ENCODE measurements at regions not wholly inside any gene's neighbourhood (a gene's known extent, or its start where the extent isn't known, plus 50 kb on each side); places are given as distances from the start of the nearest gene placed in this dataset.

DNA sequence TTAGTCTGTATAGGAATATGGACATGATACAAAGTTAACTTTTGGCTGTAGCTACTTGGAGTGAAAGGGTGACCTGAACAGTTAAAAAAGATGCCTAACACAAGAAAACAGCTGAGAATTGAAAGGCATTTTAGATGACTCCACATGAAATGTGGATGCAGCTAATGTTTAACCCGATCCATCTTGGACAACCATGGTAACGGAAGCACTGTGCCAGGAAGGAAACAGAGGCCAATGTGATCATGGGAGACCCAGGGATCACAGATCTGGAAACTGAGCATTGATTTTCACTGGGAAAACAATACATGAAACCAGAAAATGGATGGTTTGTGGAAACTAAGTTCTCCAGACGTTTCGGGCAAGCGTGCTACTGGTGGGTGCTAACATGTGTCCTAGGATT lies 669.1 kb downstream of the GALR1 start:
- Histone ChIP-seq H3K27me3 (ENCODE audit: control insufficient read depth in 2 of 2, insufficient read depth in 2 of 2, low read length in 2 of 2) (no peaks in the 10 kb centered on the region), H3K4me1 (ENCODE audit: control insufficient read depth in 2 of 2, insufficient read depth in 2 of 2, low read length in 2 of 2) (no peaks in the 10 kb centered on the region), H3K4me3 (ENCODE audit: low read length) (no peak overlapping the region), H3K9me3 (ENCODE audit: control insufficient read depth in 2 of 3, low read length in 3 of 3) (no peaks in the 10 kb centered on the region), H3K36me3 (ENCODE audit: control insufficient read depth in 2 of 3, insufficient read depth in 3 of 3, low read length in 3 of 3) (no peaks in the 10 kb centered on the region), H3K27ac (ENCODE audit: low read depth, low read length) (no peak overlapping the region)
- ChIA-PET CTCF (no interaction called here), POLR2A (no interaction called here)
- DNase-seq (no peak), ATAC-seq (no peak)
- intact Hi-C loops (cut with micrococcal nuclease): no loop called here
- no peak overlapping the region for H3K27ac Mint-ChIP-seq
- no peak overlapping the region for H3K4me3 Mint-ChIP-seq
- H3K9me3 Mint-ChIP-seq: no peaks in the 10 kb centered on the region
- no peaks in the 10 kb centered on the region for H3K4me1 Mint-ChIP-seq
- H3K27me3 Mint-ChIP-seq: peaks cover 0 to 19% (median 2%) of the 10 kb centered on the region in 5 donors
- no peaks in the 10 kb centered on the region for H3K36me3 Mint-ChIP-seq

DNA sequence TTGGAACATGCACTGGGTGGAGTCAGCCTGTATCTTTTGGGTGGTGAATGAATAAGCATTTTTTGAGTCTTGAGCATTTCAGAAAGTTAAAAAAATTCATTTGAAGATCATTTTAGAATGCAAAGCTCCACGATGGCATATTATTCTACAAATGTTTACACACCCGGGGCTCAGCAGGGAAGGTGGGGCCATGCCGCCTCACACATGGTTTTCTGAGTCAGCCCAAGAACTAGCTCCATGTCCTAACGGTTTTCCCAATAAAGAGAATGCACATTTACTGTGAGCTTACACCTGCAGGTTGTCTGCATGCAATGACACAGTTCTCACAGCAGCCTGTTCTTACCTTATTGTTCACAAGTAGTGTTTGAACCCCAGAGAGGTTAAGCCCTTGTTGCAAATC lies 670.3 kb downstream of the GALR1 start:
- H3K4me3 ChIP-seq (ENCODE audit: low read length): no peak overlapping the region
- H3K27ac ChIP-seq (ENCODE audit: low read depth, low read length): no peak overlapping the region
- H3K36me3 ChIP-seq (ENCODE audit: control insufficient read depth in 2 of 3, insufficient read depth in 3 of 3, low read length in 3 of 3): no peaks in the 10 kb centered on the region
- H3K9me3 ChIP-seq (ENCODE audit: control insufficient read depth in 2 of 3, low read length in 3 of 3): no peaks in the 10 kb centered on the region
- H3K4me1 Mint-ChIP-seq: no peaks in the 10 kb centered on the region
- no peaks in the 10 kb centered on the region for H3K9me3 Mint-ChIP-seq
- no peaks in the 10 kb centered on the region for H3K36me3 Mint-ChIP-seq
- peaks cover 0 to 24% (median 10%) of the 10 kb centered on the region in 5 donors for H3K27me3 Mint-ChIP-seq
- H3K27ac Mint-ChIP-seq: no peak overlapping the region
- intact Hi-C loops (cut with micrococcal nuclease): no loop called here
- H3K27me3 ChIP-seq (ENCODE audit: control insufficient read depth in 2 of 2, insufficient read depth in 2 of 2, low read length in 2 of 2): no peaks in the 10 kb centered on the region
- DNase-seq (no peak), ATAC-seq (no peak)
- H3K4me3 Mint-ChIP-seq: no peak overlapping the region
- no peaks in the 10 kb centered on the region for H3K4me1 ChIP-seq (ENCODE audit: control insufficient read depth in 2 of 2, insufficient read depth in 2 of 2, low read length in 2 of 2)
- ChIA-PET POLR2A (no interaction called here), CTCF (no interaction called here)

DNA sequence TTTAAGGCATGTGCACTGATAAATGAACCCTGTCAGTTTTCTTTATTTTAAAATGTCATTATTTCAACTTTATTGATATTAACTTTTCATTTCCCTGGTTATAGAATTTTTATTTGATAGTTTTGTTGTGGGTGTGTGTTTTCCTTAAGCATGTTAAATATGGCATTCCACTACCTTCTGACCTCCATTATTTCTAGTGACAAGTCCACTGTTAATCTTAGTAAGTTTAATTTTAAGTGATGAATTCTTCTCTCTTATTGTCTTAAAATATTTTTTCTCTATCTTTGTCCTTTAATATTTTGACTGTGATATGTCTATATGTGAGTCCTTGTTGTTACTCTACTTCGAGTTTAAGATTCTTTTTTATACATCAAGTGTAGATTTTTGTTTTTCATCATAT lies 685.7 kb downstream of the GALR1 start:
- Mint-ChIP-seq H3K9me3 (peaks cover 0 to 16% (median 2%) of the 10 kb centered on the region in 11 donors), H3K4me1 (no peaks in the 10 kb centered on the region), H3K4me3 (no peak overlapping the region), H3K27me3 (peaks cover 0 to 20% (median 6%) of the 10 kb centered on the region in 5 donors), H3K36me3 (no peaks in the 10 kb centered on the region), H3K27ac (no peak overlapping the region)
- ChIA-PET CTCF (no interaction called here), POLR2A (no interaction called here)
- Histone ChIP-seq H3K4me3 (ENCODE audit: low read length) (no peak overlapping the region), H3K27ac (ENCODE audit: low read depth, low read length) (no peak overlapping the region), H3K4me1 (ENCODE audit: control insufficient read depth in 2 of 2, insufficient read depth in 2 of 2, low read length in 2 of 2) (no peaks in the 10 kb centered on the region), H3K36me3 (ENCODE audit: control insufficient read depth in 2 of 3, insufficient read depth in 3 of 3, low read length in 3 of 3) (no peaks in the 10 kb centered on the region), H3K9me3 (ENCODE audit: control insufficient read depth in 2 of 3, low read length in 3 of 3) (no peaks in the 10 kb centered on the region), H3K27me3 (ENCODE audit: control insufficient read depth in 2 of 2, insufficient read depth in 2 of 2, low read length in 2 of 2) (no peaks in the 10 kb centered on the region)
- intact Hi-C loops (cut with micrococcal nuclease): no loop called here
- ATAC-seq: no peak
- DNase-seq: no peak

DNA sequence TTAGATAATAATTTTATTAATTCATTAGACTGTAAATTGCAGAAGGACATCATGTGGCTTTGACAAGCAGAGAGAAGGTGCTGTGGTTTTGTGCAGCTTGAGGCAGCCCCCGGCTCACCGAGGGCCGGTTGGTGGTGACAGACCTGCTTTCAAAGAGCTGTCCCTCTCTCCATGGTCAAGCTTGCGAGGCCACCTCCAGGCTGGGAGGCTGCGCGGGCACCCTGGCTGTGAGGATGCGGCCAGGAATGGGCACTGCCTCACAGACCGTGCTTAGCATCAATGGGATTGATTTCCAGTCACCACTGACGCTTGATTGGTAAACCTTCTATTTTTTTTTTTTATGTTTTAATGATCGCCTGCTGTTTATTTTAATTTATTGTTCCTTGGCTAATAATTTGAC lies 690.9 kb downstream of the GALR1 start:
- Histone ChIP-seq H3K36me3 (ENCODE audit: control insufficient read depth in 2 of 3, insufficient read depth in 3 of 3, low read length in 3 of 3) (no peaks in the 10 kb centered on the region), H3K27ac (ENCODE audit: low read depth, low read length) (no peak overlapping the region), H3K4me1 (ENCODE audit: control insufficient read depth in 2 of 2, insufficient read depth in 2 of 2, low read length in 2 of 2) (no peaks in the 10 kb centered on the region), H3K4me3 (ENCODE audit: low read length) (no peak overlapping the region), H3K9me3 (ENCODE audit: control insufficient read depth in 2 of 3, low read length in 3 of 3) (no peaks in the 10 kb centered on the region), H3K27me3 (ENCODE audit: control insufficient read depth in 2 of 2, insufficient read depth in 2 of 2, low read length in 2 of 2) (no peaks in the 10 kb centered on the region)
- POLR2A ChIA-PET: no interaction called here
- Mint-ChIP-seq H3K4me1 (no peaks in the 10 kb centered on the region), H3K4me3 (no peak overlapping the region), H3K27ac (no peak overlapping the region), H3K36me3 (no peaks in the 10 kb centered on the region), H3K27me3 (peaks cover 0 to 26% (median 9%) of the 10 kb centered on the region in 5 donors), H3K9me3 (peaks cover 0 to 12% (median 0%) of the 10 kb centered on the region in 11 donors)
- no peak for DNase-seq
- CTCF ChIA-PET: no interaction called here
- no peak for ATAC-seq
- intact Hi-C loops (cut with micrococcal nuclease): no loop called here

DNA sequence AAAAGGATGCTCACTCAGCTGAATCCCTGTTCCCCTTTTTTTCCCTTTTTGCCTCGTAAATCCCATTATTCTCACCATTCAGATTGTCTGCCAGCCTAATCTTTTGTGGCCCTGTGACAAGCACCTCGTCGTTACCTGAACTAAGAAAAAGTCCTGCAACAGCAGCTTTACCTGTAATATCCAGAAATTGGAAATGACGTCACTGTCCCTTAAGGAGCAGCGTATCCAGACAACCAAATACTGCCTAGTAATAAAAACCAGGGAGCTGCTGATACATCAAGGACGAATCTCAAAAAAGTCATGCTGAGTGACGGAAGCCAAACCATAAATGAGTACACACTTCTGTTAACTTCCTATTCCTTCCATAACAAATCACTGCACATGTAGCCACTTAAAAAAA lies 694.9 kb downstream of the GALR1 start:
- Histone ChIP-seq H3K27ac (ENCODE audit: low read depth, low read length) (no peak overlapping the region), H3K4me1 (ENCODE audit: control insufficient read depth in 2 of 2, insufficient read depth in 2 of 2, low read length in 2 of 2) (no peaks in the 10 kb centered on the region), H3K27me3 (ENCODE audit: control insufficient read depth in 2 of 2, insufficient read depth in 2 of 2, low read length in 2 of 2) (no peaks in the 10 kb centered on the region), H3K36me3 (ENCODE audit: control insufficient read depth in 2 of 3, insufficient read depth in 3 of 3, low read length in 3 of 3) (no peaks in the 10 kb centered on the region), H3K4me3 (ENCODE audit: low read length) (no peak overlapping the region), H3K9me3 (ENCODE audit: control insufficient read depth in 2 of 3, low read length in 3 of 3) (no peaks in the 10 kb centered on the region)
- ChIA-PET POLR2A (no interaction called here), CTCF (no interaction called here)
- no peaks in the 10 kb centered on the region for H3K36me3 Mint-ChIP-seq
- H3K4me3 Mint-ChIP-seq: no peak overlapping the region
- H3K9me3 Mint-ChIP-seq: no peaks in the 10 kb centered on the region
- no peaks in the 10 kb centered on the region for H3K4me1 Mint-ChIP-seq
- intact Hi-C loops (cut with micrococcal nuclease): no loop called here
- H3K27me3 Mint-ChIP-seq: peaks cover 0 to 16% (median 7%) of the 10 kb centered on the region in 5 donors
- no peak overlapping the region for H3K27ac Mint-ChIP-seq
- ATAC-seq: no peak
- DNase-seq: no peak

DNA sequence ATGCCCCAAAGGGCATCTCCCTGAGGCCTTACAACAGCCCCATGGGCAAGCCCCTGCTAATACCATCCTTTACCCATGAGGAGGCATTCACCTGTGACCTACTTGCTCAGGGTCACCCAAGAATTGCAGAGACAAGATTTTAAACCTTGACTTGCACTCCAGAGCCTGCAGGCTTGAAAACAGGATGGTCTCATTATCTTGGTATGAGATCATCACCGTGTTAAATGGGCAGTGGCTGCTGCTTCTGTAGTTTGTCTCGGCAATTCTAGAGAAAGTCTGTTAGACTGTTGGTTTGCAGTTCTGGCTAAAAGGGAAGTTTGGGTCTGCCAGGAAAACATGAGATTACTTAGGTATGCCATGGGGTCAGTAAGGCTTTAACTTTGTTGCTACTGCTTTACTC lies 698.9 kb downstream of the GALR1 start:
- no peaks in the 10 kb centered on the region for H3K27me3 ChIP-seq (ENCODE audit: control insufficient read depth in 2 of 2, insufficient read depth in 2 of 2, low read length in 2 of 2)
- ATAC-seq (no peak), DNase-seq (no peak)
- Mint-ChIP-seq H3K9me3 (peaks cover 3 to 29% (median 7%) of the 10 kb centered on the region in 11 donors), H3K36me3 (no peaks in the 10 kb centered on the region), H3K4me3 (no peak overlapping the region), H3K4me1 (no peaks in the 10 kb centered on the region), H3K27me3 (peaks cover 0 to 12% (median 4%) of the 10 kb centered on the region in 5 donors), H3K27ac (no peak overlapping the region)
- POLR2A ChIA-PET: no interaction called here
- no peak overlapping the region for H3K27ac ChIP-seq (ENCODE audit: low read depth, low read length)
- no peaks in the 10 kb centered on the region for H3K4me1 ChIP-seq (ENCODE audit: control insufficient read depth in 2 of 2, insufficient read depth in 2 of 2, low read length in 2 of 2)
- CTCF ChIA-PET: no interaction called here
- H3K9me3 ChIP-seq (ENCODE audit: control insufficient read depth in 2 of 3, low read length in 3 of 3): no peaks in the 10 kb centered on the region
- intact Hi-C loops (cut with micrococcal nuclease): no loop called here
- no peaks in the 10 kb centered on the region for H3K36me3 ChIP-seq (ENCODE audit: control insufficient read depth in 2 of 3, insufficient read depth in 3 of 3, low read length in 3 of 3)
- no peak overlapping the region for H3K4me3 ChIP-seq (ENCODE audit: low read length)

DNA sequence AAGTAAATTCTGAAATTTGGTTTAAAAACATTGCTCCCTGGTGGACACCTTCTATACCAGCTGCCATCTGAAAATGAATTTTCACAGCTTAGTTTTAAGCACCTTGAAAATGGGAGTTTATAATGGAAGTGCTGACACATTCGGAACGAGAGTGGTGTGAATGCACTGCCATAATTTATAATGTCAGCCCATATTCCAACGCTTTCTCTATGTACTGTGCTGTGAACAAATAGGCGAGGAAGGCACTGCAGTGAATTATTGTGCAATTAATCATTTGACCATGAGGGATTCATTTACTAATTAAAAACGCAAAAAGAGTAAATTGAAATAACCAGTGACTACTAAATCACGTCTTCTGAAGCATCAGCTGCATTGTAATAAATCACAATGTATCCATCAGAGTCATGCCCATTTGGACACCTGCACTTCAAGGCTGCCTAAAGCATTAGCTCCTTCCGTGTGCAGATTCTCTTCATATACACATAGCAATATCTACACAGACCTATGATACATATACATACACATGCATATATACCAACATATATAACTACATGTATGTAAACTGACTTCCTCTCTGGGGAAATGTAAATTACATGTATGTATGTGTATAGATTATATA lies 699.8 kb downstream of the GALR1 start:
- Histone ChIP-seq H3K36me3 (ENCODE audit: control insufficient read depth in 2 of 3, insufficient read depth in 3 of 3, low read length in 3 of 3) (no peaks in the 10 kb centered on the region), H3K4me1 (ENCODE audit: control insufficient read depth in 2 of 2, insufficient read depth in 2 of 2, low read length in 2 of 2) (no peaks in the 10 kb centered on the region), H3K4me3 (ENCODE audit: low read length) (no peak overlapping the region), H3K27ac (ENCODE audit: low read depth, low read length) (no peak overlapping the region), H3K9me3 (ENCODE audit: control insufficient read depth in 2 of 3, low read length in 3 of 3) (no peaks in the 10 kb centered on the region), H3K27me3 (ENCODE audit: control insufficient read depth in 2 of 2, insufficient read depth in 2 of 2, low read length in 2 of 2) (no peaks in the 10 kb centered on the region)
- ChIA-PET CTCF (no interaction called here), POLR2A (no interaction called here)
- peaks cover 3 to 31% (median 8%) of the 10 kb centered on the region in 11 donors for H3K9me3 Mint-ChIP-seq
- no peak for ATAC-seq
- intact Hi-C loops (cut with micrococcal nuclease): no loop called here
- DNase-seq: no peak
- no peak overlapping the region for H3K4me3 Mint-ChIP-seq
- no peak overlapping the region for H3K27ac Mint-ChIP-seq
- no peaks in the 10 kb centered on the region for H3K36me3 Mint-ChIP-seq
- H3K27me3 Mint-ChIP-seq: peaks cover 0 to 12% (median 4%) of the 10 kb centered on the region in 5 donors
- no peaks in the 10 kb centered on the region for H3K4me1 Mint-ChIP-seq
